Bronchial epithelial cell (primary cell): ENCODE measurements at regions not wholly inside any gene's neighbourhood (a gene's known extent, or its start where the extent isn't known, plus 50 kb on each side); places are given as distances from the start of the nearest gene placed in this dataset.
"Not testable (repeated sequence)": the region's sequence is repeated elsewhere in the genome, so short reads cannot be mapped to it uniquely, and the experiment has no call there.

Experiments
- DNase-seq: peaks from one replicate; pipeline ENCODE4 v3.0.0-alpha.2; 2010; ENCODE audit warnings: low read depth
- FAIRE-seq: peaks from 2 replicates; lab custom pipeline; 2011; peaks lifted over from hg19 to GRCh38; lab: Jason Lieb, UNC
- H3K27me3 ChIP-seq: 2 replicates; pipeline ENCODE4 v1.5.1; 2011; ENCODE audit warnings: low read length; ENCODE audit not compliant: control insufficient read depth, insufficient read depth
- H3K36me3 ChIP-seq: 2 replicates; pipeline ENCODE4 v1.5.1; 2011; ENCODE audit warnings: low read length; ENCODE audit not compliant: control insufficient read depth, insufficient read depth
- H3K4me3 ChIP-seq: 2 replicates; pipeline ENCODE4 v1.5.1; 2011; ENCODE audit warnings: mild to moderate bottlenecking, low read depth, low read length, control low read depth
- TF ChIP-seq, protein P1 (sequence below): IDR thresholded peaks from 2 replicates; pipeline ENCODE4 v1.5.1; 2011; ENCODE audit warnings: mild to moderate bottlenecking, moderate library complexity, low read length, control low read depth, inconsistent platforms; ENCODE audit not compliant: insufficient read depth, severe bottlenecking

DNA sequence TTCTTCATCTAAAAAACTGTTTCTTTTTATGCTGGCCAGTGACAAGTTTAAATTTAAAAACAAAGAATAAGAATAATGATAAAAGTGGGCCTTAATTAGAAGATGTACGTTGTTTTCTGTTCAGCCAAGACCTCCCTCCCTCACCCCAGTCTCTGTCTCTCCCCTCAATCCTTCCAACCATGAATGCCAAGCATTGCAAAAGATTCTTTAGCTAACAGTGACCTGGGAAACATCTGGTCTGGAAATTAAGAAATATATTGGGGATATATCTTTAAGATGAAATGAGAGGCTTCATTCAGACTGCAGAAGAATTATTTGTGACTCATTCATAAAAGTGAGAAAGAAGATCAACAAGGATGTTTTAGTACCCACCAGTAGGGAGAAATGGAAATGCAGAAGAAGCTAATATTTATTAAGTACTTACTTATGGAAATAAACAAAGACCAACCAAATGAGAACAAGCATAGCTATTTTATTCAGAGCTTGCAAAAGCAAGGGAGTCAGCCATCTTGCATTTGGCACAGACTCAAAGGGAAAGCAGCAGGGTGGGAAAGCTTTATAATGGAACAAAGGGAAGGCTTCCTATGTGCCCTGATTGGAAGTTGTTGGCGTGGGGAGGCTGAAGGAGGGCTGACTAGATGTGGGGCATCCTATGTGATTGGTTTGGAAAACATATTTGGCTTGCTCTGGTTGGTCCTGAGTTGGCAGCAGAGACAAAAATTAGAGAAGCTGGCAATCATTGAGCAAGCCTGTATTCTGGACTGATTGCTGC is 595.4 kb upstream of the GHITM start:
- Histone ChIP-seq H3K4me3 (no peak overlapping the region), H3K36me3 (no peaks in the 10 kb centered on the region), H3K27me3 (no peaks in the 10 kb centered on the region)
- FAIRE-seq (no peak), DNase-seq (no peak)
- TF ChIP-seq, protein P1, sequence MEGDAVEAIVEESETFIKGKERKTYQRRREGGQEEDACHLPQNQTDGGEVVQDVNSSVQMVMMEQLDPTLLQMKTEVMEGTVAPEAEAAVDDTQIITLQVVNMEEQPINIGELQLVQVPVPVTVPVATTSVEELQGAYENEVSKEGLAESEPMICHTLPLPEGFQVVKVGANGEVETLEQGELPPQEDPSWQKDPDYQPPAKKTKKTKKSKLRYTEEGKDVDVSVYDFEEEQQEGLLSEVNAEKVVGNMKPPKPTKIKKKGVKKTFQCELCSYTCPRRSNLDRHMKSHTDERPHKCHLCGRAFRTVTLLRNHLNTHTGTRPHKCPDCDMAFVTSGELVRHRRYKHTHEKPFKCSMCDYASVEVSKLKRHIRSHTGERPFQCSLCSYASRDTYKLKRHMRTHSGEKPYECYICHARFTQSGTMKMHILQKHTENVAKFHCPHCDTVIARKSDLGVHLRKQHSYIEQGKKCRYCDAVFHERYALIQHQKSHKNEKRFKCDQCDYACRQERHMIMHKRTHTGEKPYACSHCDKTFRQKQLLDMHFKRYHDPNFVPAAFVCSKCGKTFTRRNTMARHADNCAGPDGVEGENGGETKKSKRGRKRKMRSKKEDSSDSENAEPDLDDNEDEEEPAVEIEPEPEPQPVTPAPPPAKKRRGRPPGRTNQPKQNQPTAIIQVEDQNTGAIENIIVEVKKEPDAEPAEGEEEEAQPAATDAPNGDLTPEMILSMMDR, result no peak

DNA sequence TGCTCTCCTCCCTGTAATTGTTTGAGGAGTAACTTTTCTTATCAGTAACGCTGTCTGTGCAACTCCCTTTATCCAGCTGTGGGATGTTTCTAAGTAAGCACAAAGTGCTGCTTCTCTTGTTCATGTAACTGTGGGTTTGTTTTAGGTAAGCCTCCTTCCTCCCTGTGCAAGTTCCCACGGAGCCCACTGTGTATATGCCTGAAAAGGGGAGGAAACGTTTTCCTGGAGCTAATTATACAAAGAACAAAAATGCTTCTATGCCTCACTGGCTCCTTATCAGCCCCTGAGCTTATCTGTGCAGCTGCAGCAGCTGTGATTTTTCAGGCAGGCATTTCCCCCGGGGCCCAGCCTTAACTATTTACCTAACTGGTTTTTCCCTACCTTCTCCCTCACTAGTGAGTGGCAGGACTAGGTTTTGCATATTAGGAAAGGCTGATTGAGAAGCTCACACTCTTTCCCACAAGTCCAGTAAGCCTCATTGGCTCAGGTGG is 593.4 kb upstream of the GHITM start:
- Histone ChIP-seq H3K36me3 (no peaks in the 10 kb centered on the region), H3K27me3 (no peaks in the 10 kb centered on the region), H3K4me3 (no peak overlapping the region)
- TF ChIP-seq, protein P1, result no peak
- FAIRE-seq (no peak), DNase-seq (peak; percentile 16)

DNA sequence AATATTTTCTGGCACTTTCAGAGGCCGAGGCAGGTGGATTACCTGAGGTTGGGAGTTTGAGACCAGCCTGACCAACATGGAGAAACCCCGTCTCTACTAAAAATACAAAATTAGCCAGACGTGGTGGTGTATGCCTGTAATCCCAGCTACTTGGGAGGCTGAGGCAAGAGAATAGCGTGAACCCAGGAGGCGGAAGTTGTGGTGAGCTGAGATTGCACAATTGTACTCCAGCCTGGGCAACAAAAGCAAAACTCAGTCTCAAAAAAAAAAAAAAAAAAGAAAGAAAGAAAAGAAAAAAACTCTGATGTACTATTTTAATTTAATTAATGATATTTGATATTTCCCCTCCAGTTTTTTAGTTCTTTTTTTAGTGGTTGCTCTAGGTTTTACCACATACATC is 588.1 kb upstream of the GHITM start:
- not testable (repeated sequence) for H3K36me3 ChIP-seq, H3K27me3 ChIP-seq, FAIRE-seq, DNase-seq, H3K4me3 ChIP-seq

DNA sequence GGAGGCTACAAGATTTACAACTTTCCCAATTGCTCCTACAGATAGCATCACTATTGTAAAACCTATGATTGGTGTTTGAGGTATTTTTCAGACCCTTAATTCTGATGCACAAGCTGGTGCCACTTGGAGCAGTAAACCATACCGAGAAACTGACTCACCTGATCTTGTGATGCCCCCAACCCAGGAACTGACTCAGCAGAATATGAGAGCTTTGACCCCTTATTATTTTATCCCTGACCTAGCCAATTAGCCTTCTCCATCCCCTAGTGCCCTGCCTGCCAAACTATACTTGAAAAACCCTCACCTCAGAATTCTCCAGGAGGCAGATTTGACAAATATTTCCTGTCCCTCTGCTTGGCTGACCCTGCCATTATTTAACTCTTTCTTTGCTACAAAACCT is 585.9 kb upstream of the GHITM start:
- no peaks in the 10 kb centered on the region for H3K27me3 ChIP-seq
- no peak for DNase-seq
- no peak overlapping the region for H3K4me3 ChIP-seq
- no peak for FAIRE-seq
- TF ChIP-seq, protein P1, result no peak
- H3K36me3 ChIP-seq, result no peaks in the 10 kb centered on the region

DNA sequence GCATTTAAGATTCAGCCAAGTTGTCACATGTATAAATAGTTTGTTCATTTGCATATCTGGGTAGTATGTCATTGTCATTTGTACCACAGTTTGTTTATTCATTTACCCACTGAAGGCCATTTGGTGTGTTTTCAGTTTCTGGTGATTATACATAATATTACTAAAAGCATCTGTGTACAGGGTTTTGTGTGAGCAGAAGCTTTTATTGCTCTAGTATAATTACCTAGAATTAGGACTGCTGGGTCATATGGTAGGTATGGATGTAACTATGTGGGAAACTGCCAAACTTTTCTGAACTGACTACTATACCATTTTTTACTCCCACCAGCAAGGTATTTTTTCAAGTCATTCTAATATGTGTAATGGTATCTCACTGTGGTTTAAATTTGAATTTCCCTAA is 584.0 kb upstream of the GHITM start:
- no peak for FAIRE-seq

DNA sequence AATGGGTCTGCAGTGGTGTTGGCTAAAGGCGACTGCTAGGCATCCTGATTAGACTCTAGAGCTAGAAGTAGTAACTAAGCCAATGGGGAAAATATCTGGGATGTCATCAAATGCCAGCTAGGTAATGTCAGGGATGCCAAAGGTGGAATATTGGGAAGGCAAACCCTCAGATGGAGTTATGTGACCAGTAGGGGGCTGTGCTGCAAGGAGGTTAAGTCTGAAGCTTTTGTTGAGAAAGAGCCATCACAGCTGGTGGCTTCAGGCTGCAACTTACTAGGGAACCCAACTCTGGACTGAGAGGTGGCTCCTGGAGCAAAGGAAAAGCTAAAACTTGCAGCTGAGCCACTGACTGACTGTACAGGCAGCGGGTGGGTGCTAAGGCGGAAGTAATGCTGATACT is 576.9 kb upstream of the GHITM start:
- FAIRE-seq (no peak), DNase-seq (no peak)
- TF ChIP-seq, protein P1, result no peak

More for the DNA sequence above, 584.0 kb upstream of the GHITM start:
- DNase-seq, result no peak
- Histone ChIP-seq H3K27me3 (no peaks in the 10 kb centered on the region), H3K4me3 (no peak overlapping the region), H3K36me3 (no peaks in the 10 kb centered on the region)
- TF ChIP-seq, protein P1, result no peak

More for the DNA sequence above, 576.9 kb upstream of the GHITM start:
- no peak overlapping the region for H3K4me3 ChIP-seq
- H3K36me3 ChIP-seq, result no peaks in the 10 kb centered on the region
- H3K27me3 ChIP-seq, result no peaks in the 10 kb centered on the region
